SK-N-SH treated with all-trans-retinoic acid at 6 μM for 48 hours (cell line): ENCODE measurements at regions not wholly inside any gene's neighbourhood (a gene's known extent, or its start where the extent isn't known, plus 50 kb on each side); places are given as distances from the start of the nearest gene placed in this dataset.

ENCODE experiments used
- RARB ChIP-seq: fragments of 250-450 bp; sonication (Bioruptor Pico); IDR thresholded peaks from 2 replicates; pipeline ENCODE4 v1.8.0; 2021; ENCODE audit warnings: mild to moderate bottlenecking, moderate library complexity
- ZC3H10 ChIP-seq: fragments of 250-450 bp; sonication (Bioruptor Pico); IDR thresholded peaks from 2 replicates; pipeline ENCODE4 v1.5.1; 2021; ENCODE audit warnings: mild to moderate bottlenecking, moderate library complexity

GRCh38 chr3:154044671-154045070 lies 76.5 kb upstream of the ARHGEF26 start:
- TF ChIP-seq RARB (CRISPR knock-in tag) (no peak), ZC3H10 (CRISPR knock-in tag) (no peak)
